ENCODE measurements at regions not wholly inside any gene's neighbourhood (a gene's known extent, or its start where the extent isn't known, plus 50 kb on each side); places are given as distances from the start of the nearest gene placed in this dataset.

DNA sequence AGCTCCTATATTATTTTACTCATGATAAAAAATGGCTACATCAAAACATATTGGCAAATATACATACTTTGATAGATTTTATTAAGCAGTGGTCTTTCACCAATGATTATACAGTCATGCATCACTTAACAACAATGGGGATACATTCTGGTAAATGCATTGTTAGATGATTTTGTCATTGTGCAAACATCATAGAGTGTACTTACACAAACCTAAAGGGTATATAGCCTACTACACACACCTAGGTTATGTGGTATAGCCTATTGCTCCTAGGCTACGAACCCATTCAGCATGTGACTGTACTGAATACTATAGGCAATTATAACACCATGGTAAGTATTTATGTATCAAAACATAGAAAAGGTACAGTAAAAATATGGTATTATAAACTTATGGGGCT is 98.9 kb upstream of the IL6 start:
- Histone ChIP-seq H3K27me3 (no peaks in the 10 kb centered on the region), H3K27ac (no peak overlapping the region), H3K4me3 (no peak overlapping the region), H3K36me3 (no peaks in the 10 kb centered on the region), H3K4me1 (peaks cover 0 to 23% (median 7%) of the 10 kb centered on the region in 9 donors), H3K9me3 (no peaks in the 10 kb centered on the region)
- no peak for DNase-seq
- TF ChIP-seq, protein P1, sequence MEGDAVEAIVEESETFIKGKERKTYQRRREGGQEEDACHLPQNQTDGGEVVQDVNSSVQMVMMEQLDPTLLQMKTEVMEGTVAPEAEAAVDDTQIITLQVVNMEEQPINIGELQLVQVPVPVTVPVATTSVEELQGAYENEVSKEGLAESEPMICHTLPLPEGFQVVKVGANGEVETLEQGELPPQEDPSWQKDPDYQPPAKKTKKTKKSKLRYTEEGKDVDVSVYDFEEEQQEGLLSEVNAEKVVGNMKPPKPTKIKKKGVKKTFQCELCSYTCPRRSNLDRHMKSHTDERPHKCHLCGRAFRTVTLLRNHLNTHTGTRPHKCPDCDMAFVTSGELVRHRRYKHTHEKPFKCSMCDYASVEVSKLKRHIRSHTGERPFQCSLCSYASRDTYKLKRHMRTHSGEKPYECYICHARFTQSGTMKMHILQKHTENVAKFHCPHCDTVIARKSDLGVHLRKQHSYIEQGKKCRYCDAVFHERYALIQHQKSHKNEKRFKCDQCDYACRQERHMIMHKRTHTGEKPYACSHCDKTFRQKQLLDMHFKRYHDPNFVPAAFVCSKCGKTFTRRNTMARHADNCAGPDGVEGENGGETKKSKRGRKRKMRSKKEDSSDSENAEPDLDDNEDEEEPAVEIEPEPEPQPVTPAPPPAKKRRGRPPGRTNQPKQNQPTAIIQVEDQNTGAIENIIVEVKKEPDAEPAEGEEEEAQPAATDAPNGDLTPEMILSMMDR (IDR thresholded peaks at IDR 0.05): no peak
- intact Hi-C loops (cut with DNase I): no loop called here
- no peak for ATAC-seq
- WGBS, 2 donors: 97 to 100% methylated on average over 1 of the region's 1 CpG

DNA sequence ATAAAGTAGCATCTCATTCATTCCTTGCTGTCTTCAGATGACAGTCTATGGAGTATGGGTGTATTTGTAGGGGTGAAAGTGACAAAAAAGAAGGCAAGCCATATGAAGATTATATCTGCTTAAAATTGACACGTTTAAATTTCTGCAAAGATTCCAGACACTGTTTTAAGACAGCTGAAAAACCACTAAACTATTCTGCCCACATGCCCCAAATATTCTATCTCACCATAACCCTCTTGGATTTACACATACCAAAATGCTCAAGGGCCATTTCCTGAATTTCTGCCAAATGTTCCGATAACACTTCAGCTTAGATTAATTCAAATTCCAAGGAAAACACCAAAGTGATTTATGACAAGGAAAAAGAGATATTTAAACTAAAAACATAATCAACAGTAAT is 99.9 kb upstream of the IL6 start:
- DNase-seq (no peak), ATAC-seq (no peak)
- intact Hi-C loops (cut with DNase I): no loop called here
- Histone ChIP-seq H3K27ac (no peak overlapping the region), H3K4me1 (peaks cover 0 to 13% (median 0%) of the 10 kb centered on the region in 9 donors), H3K27me3 (no peaks in the 10 kb centered on the region), H3K9me3 (no peaks in the 10 kb centered on the region), H3K36me3 (no peaks in the 10 kb centered on the region), H3K4me3 (no peak overlapping the region)
- 41 to 42% methylated on average over 2 of the region's 2 CpGs for WGBS, 2 donors
- TF ChIP-seq, protein P1 (IDR thresholded peaks at IDR 0.05): no peak

DNA sequence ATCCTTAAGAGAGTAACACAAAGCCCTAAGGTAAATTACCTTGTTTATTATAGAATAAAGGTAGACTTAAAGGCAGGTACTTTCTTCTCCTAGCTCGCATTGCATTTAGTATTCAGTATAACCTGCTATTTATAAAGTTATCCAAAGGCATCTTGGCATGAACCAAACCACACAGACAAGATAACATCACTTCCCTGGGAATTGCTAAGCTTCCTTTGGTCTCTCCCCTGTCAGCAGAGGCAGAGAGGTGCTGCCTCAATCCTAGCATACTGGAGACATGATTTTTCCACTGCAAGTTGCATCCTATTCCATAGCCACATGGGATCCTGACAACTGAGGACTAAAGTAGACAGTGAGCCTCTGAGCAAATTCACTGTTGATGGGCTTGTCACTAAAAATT is 101.7 kb upstream of the IL6 start:
- Histone ChIP-seq H3K4me1 (peaks cover 0 to 9% (median 0%) of the 10 kb centered on the region in 9 donors), H3K27ac (no peak overlapping the region), H3K9me3 (no peaks in the 10 kb centered on the region), H3K36me3 (no peaks in the 10 kb centered on the region), H3K27me3 (no peaks in the 10 kb centered on the region), H3K4me3 (no peak overlapping the region)
- 82 to 91% methylated on average over 1 of the region's 1 CpG for WGBS, 2 donors
- intact Hi-C loops (cut with DNase I): no loop called here
- TF ChIP-seq, protein P1 (IDR thresholded peaks at IDR 0.05): no peak
- DNase-seq (no peak), ATAC-seq (no peak)

- TF ChIP-seq, protein P1 (IDR thresholded peaks at IDR 0.05): no peak
- peaks cover 0 to 9% (median 0%) of the 10 kb centered on the region in 9 donors for H3K4me1 ChIP-seq
- H3K27me3 ChIP-seq: no peaks in the 10 kb centered on the region
- ATAC-seq (no peak), DNase-seq (no peak)
- no peaks in the 10 kb centered on the region for H3K36me3 ChIP-seq
- H3K4me3 ChIP-seq: no peak overlapping the region
- 95 to 97% methylated on average over 3 of the region's 3 CpGs for WGBS, 2 donors
- intact Hi-C loops (cut with DNase I): no loop called here
- H3K9me3 ChIP-seq: no peaks in the 10 kb centered on the region
- no peak overlapping the region for H3K27ac ChIP-seq
Measured at GRCh38 chr7:22624781-22625180, 102.2 kb upstream of the IL6 start.
